Epithelial cell of esophagus (primary cell): ENCODE measurements at regions not wholly inside any gene's neighbourhood (a gene's known extent, or its start where the extent isn't known, plus 50 kb on each side); places are given as distances from the start of the nearest gene placed in this dataset.
"Not testable (repeated sequence)": the region's sequence is repeated elsewhere in the genome, so short reads cannot be mapped to it uniquely, and the experiment has no call there.

Experiments used
- DNase-seq: peaks from one replicate; pipeline ENCODE4 v3.0.0; 2010; ENCODE audit warnings: low read depth
- H3K4me3 ChIP-seq: 2 replicates; pipeline ENCODE4 v1.5.1; 2011; ENCODE audit warnings: mild to moderate bottlenecking, low read length, control low read depth
- TF ChIP-seq, protein P1 (sequence below): IDR thresholded peaks from 2 replicates; pipeline ENCODE4 v1.5.1; 2011; ENCODE audit warnings: low read depth, mild to moderate bottlenecking, low read length, control low read depth, inconsistent platforms; ENCODE audit not compliant: insufficient read depth; ENCODE audit errors: missing control alignments

DNA sequence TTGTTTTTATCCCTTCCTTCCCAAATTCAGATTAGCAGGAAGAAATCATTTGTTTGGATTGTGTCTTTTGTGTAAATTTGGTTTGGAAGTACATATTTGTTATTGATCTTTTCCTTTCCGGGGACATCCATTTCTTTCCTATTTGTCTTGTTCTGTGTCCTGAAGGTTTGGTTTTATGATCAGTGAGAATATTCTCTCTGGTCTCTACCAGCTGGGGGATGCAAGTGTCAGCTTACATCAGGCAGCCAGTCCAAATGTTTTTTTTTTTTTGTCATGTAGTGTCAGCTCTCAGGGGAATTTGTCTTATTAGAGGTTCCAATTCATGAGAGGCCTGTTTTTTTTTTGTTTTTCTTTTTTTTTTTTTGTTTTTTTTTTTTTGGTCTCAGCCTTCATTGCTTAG, 479.2 kb upstream of the LRRC7 start:
- H3K4me3 ChIP-seq, result no peak overlapping the region
- TF ChIP-seq, protein P1, sequence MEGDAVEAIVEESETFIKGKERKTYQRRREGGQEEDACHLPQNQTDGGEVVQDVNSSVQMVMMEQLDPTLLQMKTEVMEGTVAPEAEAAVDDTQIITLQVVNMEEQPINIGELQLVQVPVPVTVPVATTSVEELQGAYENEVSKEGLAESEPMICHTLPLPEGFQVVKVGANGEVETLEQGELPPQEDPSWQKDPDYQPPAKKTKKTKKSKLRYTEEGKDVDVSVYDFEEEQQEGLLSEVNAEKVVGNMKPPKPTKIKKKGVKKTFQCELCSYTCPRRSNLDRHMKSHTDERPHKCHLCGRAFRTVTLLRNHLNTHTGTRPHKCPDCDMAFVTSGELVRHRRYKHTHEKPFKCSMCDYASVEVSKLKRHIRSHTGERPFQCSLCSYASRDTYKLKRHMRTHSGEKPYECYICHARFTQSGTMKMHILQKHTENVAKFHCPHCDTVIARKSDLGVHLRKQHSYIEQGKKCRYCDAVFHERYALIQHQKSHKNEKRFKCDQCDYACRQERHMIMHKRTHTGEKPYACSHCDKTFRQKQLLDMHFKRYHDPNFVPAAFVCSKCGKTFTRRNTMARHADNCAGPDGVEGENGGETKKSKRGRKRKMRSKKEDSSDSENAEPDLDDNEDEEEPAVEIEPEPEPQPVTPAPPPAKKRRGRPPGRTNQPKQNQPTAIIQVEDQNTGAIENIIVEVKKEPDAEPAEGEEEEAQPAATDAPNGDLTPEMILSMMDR, result no peak
- DNase-seq, result no peak

DNA sequence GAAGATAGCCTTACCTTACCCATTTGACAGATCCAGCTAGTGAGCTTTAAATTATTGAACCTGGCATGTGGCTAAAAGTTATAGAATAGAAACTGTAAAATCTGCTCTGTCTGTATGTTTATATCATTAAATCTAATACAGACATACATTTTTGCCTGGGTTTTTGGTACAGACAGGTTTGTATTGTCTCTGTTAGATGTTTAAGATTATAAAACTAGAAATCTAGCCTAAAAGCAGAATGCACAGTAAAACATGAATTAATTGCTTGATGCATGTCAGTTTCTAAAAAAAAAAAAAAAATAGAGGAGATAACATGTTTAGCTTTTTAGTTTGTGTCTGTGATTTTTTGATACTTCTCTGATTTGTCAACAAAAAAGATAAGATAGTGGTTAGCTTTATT, 477.6 kb upstream of the LRRC7 start:
- TF ChIP-seq, protein P1, result no peak
- H3K4me3 ChIP-seq, result no peak overlapping the region
- DNase-seq, result no peak

DNA sequence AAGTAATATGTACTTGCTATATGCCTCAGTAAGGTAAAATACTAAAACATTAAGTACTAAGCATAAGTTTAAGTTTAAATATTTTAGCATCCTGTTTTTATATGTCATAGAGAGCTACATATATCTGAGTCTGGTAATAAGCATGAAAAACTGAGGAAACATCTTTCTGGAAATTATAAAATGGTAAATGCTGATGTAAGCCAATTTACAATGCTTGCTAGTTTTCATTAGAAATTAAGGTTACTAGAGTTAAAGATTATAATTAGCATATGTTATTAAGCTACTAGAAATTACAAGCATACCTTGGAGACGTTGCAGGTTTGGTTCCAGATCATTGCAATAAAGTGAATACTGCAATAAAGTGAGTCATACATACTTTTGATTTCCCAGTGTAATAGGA, 477.0 kb upstream of the LRRC7 start:
- no peak overlapping the region for H3K4me3 ChIP-seq
- DNase-seq, result no peak
- TF ChIP-seq, protein P1, result no peak

DNA sequence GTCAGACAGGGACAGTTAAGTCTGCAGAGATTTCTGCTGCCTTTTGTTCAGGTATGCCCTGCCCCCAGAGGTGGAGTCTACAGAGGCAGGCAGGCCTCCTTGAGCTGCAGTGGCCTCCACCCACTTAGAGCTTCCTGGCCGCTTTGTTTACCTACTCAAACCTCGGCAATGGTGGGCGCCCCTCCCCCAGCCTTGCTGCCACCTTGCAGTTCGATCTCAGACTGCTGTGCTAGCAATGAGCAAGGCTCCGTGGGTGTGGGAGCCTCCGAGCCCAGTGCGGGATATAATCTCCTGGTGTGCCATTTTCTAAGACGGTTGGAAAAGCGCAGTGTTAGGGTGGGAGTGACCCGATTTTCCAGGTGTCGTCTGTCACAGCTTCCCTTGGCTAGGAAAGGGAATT, 465.7 kb upstream of the LRRC7 start:
- DNase-seq, H3K4me3 ChIP-seq: not testable (repeated sequence)

DNA sequence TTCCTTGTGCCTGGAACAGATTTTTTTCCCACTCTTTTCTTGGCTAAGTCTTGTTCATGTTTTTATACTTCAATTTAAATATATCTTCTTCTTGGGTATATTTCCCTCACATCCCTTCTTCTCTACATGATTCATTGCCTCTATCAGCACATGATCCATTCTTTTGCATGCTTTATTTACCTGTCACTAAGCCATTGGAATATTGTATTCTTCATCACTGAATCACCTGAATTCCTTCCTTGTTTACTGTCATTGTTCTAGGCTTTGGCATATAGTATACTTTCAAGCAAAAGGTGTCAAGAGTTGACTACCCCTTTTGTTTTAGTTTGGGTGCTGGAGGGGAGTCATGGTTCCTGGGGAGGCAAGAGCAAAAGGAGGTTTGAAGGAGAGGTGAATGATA, 464.5 kb upstream of the LRRC7 start:
- no peak overlapping the region for H3K4me3 ChIP-seq
- TF ChIP-seq, protein P1, result no peak
- DNase-seq, result peak; percentile 67

DNA sequence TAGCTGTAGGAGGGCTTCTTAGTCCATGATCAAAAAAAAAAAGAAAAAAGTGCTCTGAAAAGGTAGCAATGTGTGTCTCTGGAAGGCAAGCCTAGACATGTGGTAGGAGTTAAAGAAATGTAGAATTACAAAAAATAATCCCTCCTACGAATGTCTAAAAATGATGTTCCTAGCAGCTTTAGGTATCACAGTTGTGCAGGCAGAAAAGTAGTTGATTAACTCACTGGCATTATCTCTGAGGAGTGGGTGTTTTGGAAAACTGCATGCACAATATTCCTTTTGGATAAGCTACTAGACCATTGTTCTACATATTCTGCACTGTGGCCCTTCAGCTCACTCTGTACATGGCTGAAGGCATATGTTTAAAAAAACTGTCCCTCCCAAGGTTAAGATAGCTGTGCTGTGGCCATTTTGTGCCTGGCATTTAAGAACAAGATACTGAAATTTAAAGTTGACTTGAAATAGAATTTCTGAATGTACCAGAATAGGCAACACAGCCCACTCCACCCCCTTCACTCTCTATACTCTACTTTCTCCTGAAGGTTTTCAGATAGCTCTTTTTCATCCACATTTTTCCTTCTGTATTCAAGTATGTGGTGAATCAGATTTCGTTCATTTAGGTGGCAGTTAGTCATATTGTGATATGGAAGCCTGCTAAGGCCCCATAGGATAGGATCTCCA, 463.9 kb upstream of the LRRC7 start:
- H3K4me3 ChIP-seq, result no peak overlapping the region

DNA sequence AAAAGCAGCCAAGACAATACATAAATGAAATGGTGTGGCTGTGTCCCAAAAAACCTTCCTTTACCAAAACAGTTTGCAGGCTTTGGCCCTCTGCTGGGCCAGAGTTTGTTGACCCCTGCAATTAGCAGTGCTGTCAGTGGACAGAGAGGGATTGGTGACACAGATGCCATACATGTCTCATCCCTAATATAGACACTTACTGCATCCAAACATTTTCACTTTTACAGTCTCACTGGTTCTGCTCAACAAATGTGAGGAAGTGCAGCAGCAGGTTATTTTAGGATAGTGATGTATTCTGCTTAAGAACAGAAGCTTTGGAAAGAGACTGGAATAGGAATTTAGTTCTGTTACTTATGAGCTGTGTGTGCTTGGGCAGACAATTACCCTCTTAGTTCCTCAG, 462.8 kb upstream of the LRRC7 start:
- H3K4me3 ChIP-seq, result no peak overlapping the region
- DNase-seq, result no peak
- TF ChIP-seq, protein P1, result no peak

More for the DNA sequence above, 463.9 kb upstream of the LRRC7 start:
- TF ChIP-seq, protein P1, result no peak
- DNase-seq, result peak; percentile 13
